ENCODE measurements at regions not wholly inside any gene's neighbourhood (a gene's known extent, or its start where the extent isn't known, plus 50 kb on each side); places are given as distances from the start of the nearest gene placed in this dataset.

GRCh38 chr9:30058463-30058862, 2326.0 kb upstream of the ACO1 start:
- ChIA-PET POLR2A (no interaction called here), RAD21 (ENCODE audit: low non-redundant PET in 1 of 2, low total read pairs in 2 of 2, uncharacterized antibody in 2 of 2, unreplicated experiment in 2 of 2) (no interaction called here), CTCF (no interaction called here)
- TF ChIP-seq REST (IDR thresholded peaks at IDR 0.05; ENCODE audit: low read depth) (no peak), JUND (IDR thresholded peaks at IDR 0.05) (no peak), SIN3A (IDR thresholded peaks at IDR 0.05; ENCODE audit: low read depth) (no peak), SP1 (IDR thresholded peaks at IDR 0.05; ENCODE audit: low read depth) (no peak), RAD21 (IDR thresholded peaks at IDR 0.05; ENCODE audit: low read depth) (no peak), CTCF (IDR thresholded peaks at IDR 0.05 in 2 of 3, conservative IDR thresholded peaks at IDR 0.05 in 1 of 3; ENCODE audit: borderline replicate concordance in 1 of 3, insufficient read depth in 1 of 3, low read depth in 2 of 3, low read length in 2 of 3) (no peak), TCF7L2 (IDR thresholded peaks at IDR 0.05; ENCODE audit: borderline replicate concordance, extremely low read depth, insufficient read depth, insufficient read length) (no peak)
- no peaks in the 10 kb centered on the region for H4K20me1 ChIP-seq (ENCODE audit: insufficient read depth)
- H3K36me3 ChIP-seq (ENCODE audit: control insufficient read depth in 1 of 2, insufficient read depth in 2 of 2, low read length in 2 of 2) = no peaks in the 10 kb centered on the region
- no peaks in the 10 kb centered on the region for H3K27me3 ChIP-seq (ENCODE audit: insufficient read depth, low read length)
- H3K4me1 ChIP-seq (ENCODE audit: control insufficient read depth in 1 of 2, insufficient read depth in 2 of 2, low read length in 2 of 2) = no peaks in the 10 kb centered on the region
- H3K9me2 ChIP-seq (ENCODE audit: insufficient read depth) = no peaks in the 10 kb centered on the region
- no peak overlapping the region for H3K27ac ChIP-seq (ENCODE audit: low read depth, low read length)
- H3K4me2 ChIP-seq (ENCODE audit: low read length) = no peak overlapping the region
- intact Hi-C loops (cut with micrococcal nuclease) = no loop called here
- H3K79me2 ChIP-seq (ENCODE audit: insufficient read depth, low read length) = no peaks in the 10 kb centered on the region
- BruUV-seq (replicated peaks) = no TSS peak
- H3K4me3 ChIP-seq (replicated peaks in 1 of 2; ENCODE audit: low read depth in 1 of 2, low read length in 2 of 2) = no peak overlapping the region
- H2AFZ ChIP-seq (ENCODE audit: low read depth, low read length, poor library complexity, severe bottlenecking) = no peak overlapping the region
- no peaks in the 10 kb centered on the region; a peak in 1 of 4 replicates for H3K9me3 ChIP-seq (ENCODE audit: control insufficient read depth in 1 of 2, insufficient read depth in 1 of 2, low read depth in 1 of 2, low read length in 2 of 2)
- no peak for DNase-seq (ENCODE audit: low read depth, low spot score)
- no peak overlapping the region for H3K9ac ChIP-seq (ENCODE audit: low read length)
- ATAC-seq = no peak
